Caco-2 (cell line): ENCODE measurements at regions not wholly inside any gene's neighbourhood (a gene's known extent, or its start where the extent isn't known, plus 50 kb on each side); places are given as distances from the start of the nearest gene placed in this dataset.

Experiments used
- BruUV-seq: library from RNA; stranded (reverse); fragments of 400-500 nt; replicated peaks from 2 replicates; lab custom pipeline; 2021; lab: Mats Ljungman, UMichigan
- CTCF ChIA-PET: fragments of 300-600 bp; sonication (Branson Sonifier 250); formaldehyde crosslinking; loops from one replicate; lab custom pipeline; 2022; ENCODE audit warnings: antibody characterized with exemption; lab: Charles Lee
- POLR2A ChIA-PET: fragments of 300-600 bp; sonication (Branson Sonifier 250); formaldehyde crosslinking; loops from one replicate; lab custom pipeline; 2022; ENCODE audit warnings: antibody characterized with exemption; lab: Charles Lee
- DNase-seq, 2 experiments: peaks; one replicate each; pipeline versions ENCODE4 v3.0.0 to v3.0.0-alpha.2; 2020 to 2022
- H3K27me3 ChIP-seq: replicated peaks from 2 replicates; pipeline ENCODE4 v1.6.0; 2011; ENCODE audit warnings: low read length; ENCODE audit not compliant: control insufficient read depth, insufficient read depth
- H3K36me3 ChIP-seq: 2 replicates; pipeline ENCODE4 v1.5.1; 2011; ENCODE audit warnings: low read length; ENCODE audit not compliant: control insufficient read depth, insufficient read depth
- H3K4me1 ChIP-seq: fragments of 250-450 bp; sonication (Bioruptor Pico); 2 replicates; pipeline ENCODE4 v1.5.1; 2020; ENCODE audit warnings: mild to moderate bottlenecking
- H3K4me3 ChIP-seq: 2 replicates; pipeline ENCODE4 v1.5.1; 2011; ENCODE audit warnings: low read depth, mild to moderate bottlenecking, control low read depth, low read length
- H3K9me3 ChIP-seq: fragments of 250-450 bp; sonication (Bioruptor Pico); 2 replicates; pipeline ENCODE4 v1.5.1; 2020; ENCODE audit warnings: mild to moderate bottlenecking, moderate library complexity
- H3K27ac Mint-ChIP-seq: one replicate; pipeline ENCODE4 v1.8.0; 2022; ENCODE audit warnings: mixed read lengths; ENCODE audit not compliant: unreplicated experiment
- H3K27me3 Mint-ChIP-seq: one replicate; pipeline ENCODE4 v1.8.0; 2022; ENCODE audit warnings: mixed read lengths; ENCODE audit not compliant: insufficient read depth, unreplicated experiment
- H3K36me3 Mint-ChIP-seq: one replicate; pipeline ENCODE4 v1.8.0; 2022; ENCODE audit warnings: mild to moderate bottlenecking, mixed read lengths; ENCODE audit not compliant: insufficient read depth, unreplicated experiment
- H3K4me1 Mint-ChIP-seq: one replicate; pipeline ENCODE4 v1.8.0; 2022; ENCODE audit warnings: low read depth, mixed read lengths; ENCODE audit not compliant: unreplicated experiment
- H3K4me3 Mint-ChIP-seq: one replicate; pipeline ENCODE4 v1.8.0; 2022; ENCODE audit warnings: mild to moderate bottlenecking, moderate library complexity, mixed read lengths; ENCODE audit not compliant: unreplicated experiment
- H3K9me3 Mint-ChIP-seq: one replicate; pipeline ENCODE4 v1.8.0; 2022; ENCODE audit warnings: mixed read lengths; ENCODE audit not compliant: unreplicated experiment
- intact Hi-C: fragments of 100-400 bp; cut with micrococcal nuclease; formaldehyde crosslinking; loops from one replicate; pipeline ENCODE4 v1.10.0; 2022; ENCODE audit not compliant: unreplicated experiment
- TF ChIP-seq, protein P1 (sequence below), 2 experiments: fragments of 200-600 bp in 1 of 2; IDR thresholded peaks; 1 replicate in 1 of 2; 2 replicates in 1 of 2; pipeline versions ENCODE4 v1.5.1 to v1.8.0; 2011 to 2022; ENCODE audit warnings: antibody characterized with exemption in 1 of 2, control low read depth in 1 of 2, inconsistent platforms in 1 of 2, low read depth in 1 of 2, low read length in 1 of 2, mild to moderate bottlenecking in 1 of 2, moderate library complexity in 1 of 2; ENCODE audit not compliant: insufficient read depth in 1 of 2, severe bottlenecking in 1 of 2, unreplicated experiment in 1 of 2

DNA sequence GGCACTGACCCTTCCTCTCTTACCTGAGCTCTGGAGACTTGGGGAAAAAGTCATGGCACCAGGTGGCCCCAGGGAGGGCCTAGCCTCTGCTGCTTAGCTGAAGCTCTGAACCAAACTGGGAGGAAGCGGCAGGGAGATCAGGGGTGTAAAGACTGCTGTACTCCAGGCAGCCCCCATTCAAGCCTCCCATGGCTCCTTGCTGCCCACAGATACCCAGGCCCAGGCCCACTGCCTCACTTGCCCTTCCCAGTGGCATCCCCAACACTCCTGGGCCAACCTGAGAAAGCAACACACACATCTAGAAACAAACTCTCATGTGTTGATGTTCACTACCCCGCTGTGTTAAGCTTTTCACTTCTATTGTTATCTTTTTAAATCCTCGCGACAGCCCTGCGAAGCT, 151.6 kb downstream of the C5orf15 start:
- H3K4me3 Mint-ChIP-seq, result no peak overlapping the region
- H3K27ac Mint-ChIP-seq, result no peak overlapping the region
- no peak for DNase-seq
- peaks cover 7% of the 10 kb centered on the region for H3K4me1 Mint-ChIP-seq
- no peaks in the 10 kb centered on the region for H3K9me3 Mint-ChIP-seq
- Histone ChIP-seq H3K4me1 (0 out of 2 replicates have a peak, but pooled peaks cover 6% of the 10 kb centered on the region), H3K9me3 (no peaks in the 10 kb centered on the region), H3K36me3 (no peaks in the 10 kb centered on the region), H3K4me3 (no peak overlapping the region), H3K27me3 (no peaks in the 10 kb centered on the region; the same call in none of the 2 replicates)
- TF ChIP-seq, protein P1, sequence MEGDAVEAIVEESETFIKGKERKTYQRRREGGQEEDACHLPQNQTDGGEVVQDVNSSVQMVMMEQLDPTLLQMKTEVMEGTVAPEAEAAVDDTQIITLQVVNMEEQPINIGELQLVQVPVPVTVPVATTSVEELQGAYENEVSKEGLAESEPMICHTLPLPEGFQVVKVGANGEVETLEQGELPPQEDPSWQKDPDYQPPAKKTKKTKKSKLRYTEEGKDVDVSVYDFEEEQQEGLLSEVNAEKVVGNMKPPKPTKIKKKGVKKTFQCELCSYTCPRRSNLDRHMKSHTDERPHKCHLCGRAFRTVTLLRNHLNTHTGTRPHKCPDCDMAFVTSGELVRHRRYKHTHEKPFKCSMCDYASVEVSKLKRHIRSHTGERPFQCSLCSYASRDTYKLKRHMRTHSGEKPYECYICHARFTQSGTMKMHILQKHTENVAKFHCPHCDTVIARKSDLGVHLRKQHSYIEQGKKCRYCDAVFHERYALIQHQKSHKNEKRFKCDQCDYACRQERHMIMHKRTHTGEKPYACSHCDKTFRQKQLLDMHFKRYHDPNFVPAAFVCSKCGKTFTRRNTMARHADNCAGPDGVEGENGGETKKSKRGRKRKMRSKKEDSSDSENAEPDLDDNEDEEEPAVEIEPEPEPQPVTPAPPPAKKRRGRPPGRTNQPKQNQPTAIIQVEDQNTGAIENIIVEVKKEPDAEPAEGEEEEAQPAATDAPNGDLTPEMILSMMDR (IDR thresholded peaks at IDR 0.05; ENCODE audit: insufficient read depth in 1 of 2, low read depth in 1 of 2, low read length in 1 of 2, severe bottlenecking in 1 of 2, unreplicated experiment in 1 of 2), result no peak
- BruUV-seq, result no TSS peak
- ChIA-PET POLR2A (no interaction called here), CTCF (interaction anchor here (0.7 kb wide), 1 partner anchor 62 kb away, joined by 3 read pairs; no protein-coding TSS in a partner anchor)
- H3K36me3 Mint-ChIP-seq, result no peaks in the 10 kb centered on the region
- intact Hi-C loops, result no loop called here
- H3K27me3 Mint-ChIP-seq, result peaks cover 30% of the 10 kb centered on the region

- intact Hi-C loops, result no loop called here
- no peak overlapping the region for H3K27ac Mint-ChIP-seq
- peaks cover 5% of the 10 kb centered on the region for H3K36me3 Mint-ChIP-seq
- H3K4me3 ChIP-seq, result no peak overlapping the region
- no peaks in the 10 kb centered on the region for H3K9me3 ChIP-seq
- no peak for DNase-seq
- H3K27me3 Mint-ChIP-seq, result peaks cover 20% of the 10 kb centered on the region
- no peak overlapping the region for H3K4me3 Mint-ChIP-seq
- H3K4me1 Mint-ChIP-seq, result no peaks in the 10 kb centered on the region
- ChIA-PET POLR2A (no interaction called here), CTCF (no interaction called here)
- H3K4me1 ChIP-seq, result no peaks in the 10 kb centered on the region
- H3K27me3 ChIP-seq, result no peaks in the 10 kb centered on the region; the same call in 1 of the 2 replicates
- no peaks in the 10 kb centered on the region for H3K36me3 ChIP-seq
- BruUV-seq, result no TSS peak
- no peaks in the 10 kb centered on the region for H3K9me3 Mint-ChIP-seq
- TF ChIP-seq, protein P1 (IDR thresholded peaks at IDR 0.05; ENCODE audit: insufficient read depth in 1 of 2, low read depth in 1 of 2, low read length in 1 of 2, severe bottlenecking in 1 of 2, unreplicated experiment in 1 of 2), result no peak
Observed at GRCh38 chr5:133814152-133814551, 154.3 kb downstream of the C5orf15 start.

DNA sequence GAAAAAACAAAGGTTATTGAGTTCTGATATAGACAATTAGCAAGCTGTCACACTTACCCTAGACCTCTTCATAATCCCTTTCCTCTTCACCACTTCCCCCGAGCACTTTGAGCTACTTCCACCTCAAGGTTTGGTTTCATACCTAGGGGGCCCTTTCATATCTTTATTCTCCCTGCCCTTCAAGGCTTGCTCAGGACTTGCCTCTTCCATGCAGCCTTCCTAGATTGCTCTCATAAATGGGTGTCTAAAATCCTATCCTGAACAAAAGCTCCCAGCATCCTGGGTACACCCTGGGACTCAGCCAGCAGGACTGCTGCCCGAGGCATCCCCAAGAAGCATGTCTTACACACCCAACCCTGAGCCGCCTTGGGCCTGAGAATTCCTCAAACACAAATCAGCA, 157.3 kb downstream of the C5orf15 start:
- TF ChIP-seq, protein P1 (IDR thresholded peaks at IDR 0.05; ENCODE audit: insufficient read depth in 1 of 2, low read depth in 1 of 2, low read length in 1 of 2, severe bottlenecking in 1 of 2, unreplicated experiment in 1 of 2), result no peak
- POLR2A ChIA-PET, result no interaction called here

More for the DNA sequence above, 157.3 kb downstream of the C5orf15 start:
- Mint-ChIP-seq H3K27me3 (peaks cover 18% of the 10 kb centered on the region), H3K36me3 (peaks cover 5% of the 10 kb centered on the region), H3K9me3 (no peaks in the 10 kb centered on the region), H3K4me3 (no peak overlapping the region), H3K4me1 (no peaks in the 10 kb centered on the region), H3K27ac (no peak overlapping the region)
- no peak for DNase-seq
- no peaks in the 10 kb centered on the region for H3K4me1 ChIP-seq
- BruUV-seq, result no TSS peak
- no peak overlapping the region for H3K4me3 ChIP-seq
- CTCF ChIA-PET, result no interaction called here
- H3K9me3 ChIP-seq, result no peaks in the 10 kb centered on the region
- intact Hi-C loops, result no loop called here
- H3K27me3 ChIP-seq, result no peaks in the 10 kb centered on the region; the same call in 1 of the 2 replicates
- no peaks in the 10 kb centered on the region for H3K36me3 ChIP-seq
